Panc1 (cell line): ENCODE measurements at regions not wholly inside any gene's neighbourhood (a gene's known extent, or its start where the extent isn't known, plus 50 kb on each side); places are given as distances from the start of the nearest gene placed in this dataset.

Experiments
- POLR2AphosphoS5 ChIP-seq: IDR thresholded peaks from 2 replicates; pipeline ENCODE4 v1.6.1; 2012; ENCODE audit warnings: mild to moderate bottlenecking, low read depth, low read length, moderate library complexity
- REST ChIP-seq, 2 experiments: IDR thresholded peaks; 2 replicates each; pipeline ENCODE4 v1.6.1; 2011 to 2012; ENCODE audit warnings: low read depth in 2 of 2, control low read depth in 1 of 2, low read length in 1 of 2, mild to moderate bottlenecking in 1 of 2, moderate library complexity in 1 of 2; ENCODE audit not compliant: insufficient read depth in 1 of 2
- SIN3A ChIP-seq: IDR thresholded peaks from 2 replicates; pipeline ENCODE4 v1.6.1; 2012; ENCODE audit warnings: low read depth, mild to moderate bottlenecking, low read length, moderate library complexity, borderline replicate concordance; ENCODE audit not compliant: insufficient read depth
- TCF7L2 ChIP-seq: IDR thresholded peaks from 2 replicates; pipeline ENCODE4 v1.6.1; 2011; ENCODE audit warnings: mild to moderate bottlenecking, low read depth, low read length, inconsistent platforms
- TF ChIP-seq, protein P1 (sequence below): fragments of 450-650 bp; IDR thresholded peaks from 2 replicates; pipeline ENCODE4 v1.5.1; 2017; ENCODE audit warnings: mild to moderate bottlenecking

DNA sequence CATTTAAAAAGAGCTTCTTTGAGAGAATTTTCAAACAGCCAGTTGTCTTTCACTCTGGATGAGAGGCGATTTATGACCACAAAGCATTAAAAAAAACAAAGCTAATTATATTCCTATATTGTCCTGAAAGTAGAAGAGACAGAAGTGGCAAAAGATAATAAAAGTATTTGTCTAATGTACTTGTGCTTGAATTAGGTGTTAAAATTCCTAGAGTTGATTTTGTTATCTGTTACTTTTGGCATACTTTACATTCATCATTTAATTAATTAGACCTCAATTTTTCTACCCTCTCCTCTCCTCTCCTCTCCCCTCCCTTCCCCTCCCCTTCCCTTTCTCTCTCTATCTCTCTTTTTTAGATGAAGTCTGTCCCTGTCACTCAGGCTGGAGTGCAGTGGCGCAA, 635.1 kb upstream of the ZNF385D start:
- TF ChIP-seq, protein P1, sequence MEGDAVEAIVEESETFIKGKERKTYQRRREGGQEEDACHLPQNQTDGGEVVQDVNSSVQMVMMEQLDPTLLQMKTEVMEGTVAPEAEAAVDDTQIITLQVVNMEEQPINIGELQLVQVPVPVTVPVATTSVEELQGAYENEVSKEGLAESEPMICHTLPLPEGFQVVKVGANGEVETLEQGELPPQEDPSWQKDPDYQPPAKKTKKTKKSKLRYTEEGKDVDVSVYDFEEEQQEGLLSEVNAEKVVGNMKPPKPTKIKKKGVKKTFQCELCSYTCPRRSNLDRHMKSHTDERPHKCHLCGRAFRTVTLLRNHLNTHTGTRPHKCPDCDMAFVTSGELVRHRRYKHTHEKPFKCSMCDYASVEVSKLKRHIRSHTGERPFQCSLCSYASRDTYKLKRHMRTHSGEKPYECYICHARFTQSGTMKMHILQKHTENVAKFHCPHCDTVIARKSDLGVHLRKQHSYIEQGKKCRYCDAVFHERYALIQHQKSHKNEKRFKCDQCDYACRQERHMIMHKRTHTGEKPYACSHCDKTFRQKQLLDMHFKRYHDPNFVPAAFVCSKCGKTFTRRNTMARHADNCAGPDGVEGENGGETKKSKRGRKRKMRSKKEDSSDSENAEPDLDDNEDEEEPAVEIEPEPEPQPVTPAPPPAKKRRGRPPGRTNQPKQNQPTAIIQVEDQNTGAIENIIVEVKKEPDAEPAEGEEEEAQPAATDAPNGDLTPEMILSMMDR: no peak
- TF ChIP-seq REST (IDR thresholded peaks at IDR 0.05; ENCODE audit: insufficient read depth in 1 of 2, low read depth in 2 of 2, low read length in 1 of 2): no peak
- no peak for TF ChIP-seq POLR2AphosphoS5
- TF ChIP-seq SIN3A: no peak
- TF ChIP-seq TCF7L2: no peak
